ENCODE measurements at regions not wholly inside any gene's neighbourhood (a gene's known extent, or its start where the extent isn't known, plus 50 kb on each side); places are given as distances from the start of the nearest gene placed in this dataset.

DNA sequence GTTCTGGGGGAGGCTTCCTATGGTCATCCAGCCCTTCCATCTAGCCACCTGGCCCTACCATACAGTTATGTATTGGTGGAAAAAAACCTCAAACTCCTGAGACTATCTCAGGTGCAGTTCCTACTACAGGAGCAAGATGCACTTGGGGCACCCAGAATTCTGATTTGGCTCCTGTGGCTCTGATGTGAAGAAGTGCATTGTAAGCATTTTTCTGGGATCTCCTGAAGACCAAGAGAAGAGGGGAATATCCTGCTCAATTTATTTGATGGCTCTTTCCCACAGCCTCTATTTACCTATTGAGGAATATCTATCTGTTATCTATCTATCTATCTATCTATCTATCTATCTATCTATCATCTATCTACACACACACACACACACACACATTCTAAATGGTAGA is 1981.5 kb downstream of the TP53TG3F start:
- H3K4me1 ChIP-seq = no peaks in the 10 kb centered on the region
- H3K4me3 ChIP-seq = no peak overlapping the region
- no peak for DNase-seq
- no peaks in the 10 kb centered on the region for H3K27me3 ChIP-seq (replicated peaks in 1 of 7)
- H3K9me3 ChIP-seq = peaks cover 0 to 74% (median 71%) of the 10 kb centered on the region in 8 donors
- TF ChIP-seq POLR2A (IDR thresholded peaks at IDR 0.05) (no peak), POLR2AphosphoS5 (IDR thresholded peaks at IDR 0.05) (no peak), CTCF (IDR thresholded peaks at IDR 0.05 in 8 of 11, conservative IDR thresholded peaks at IDR 0.05 in 3 of 11) (no peak)
- intact Hi-C loops (cut with DNase I; ENCODE audit: low total_unique reads) = no loop called here
- no peaks in the 10 kb centered on the region for H3K36me3 ChIP-seq
- no peak overlapping the region for H3K27ac ChIP-seq

DNA sequence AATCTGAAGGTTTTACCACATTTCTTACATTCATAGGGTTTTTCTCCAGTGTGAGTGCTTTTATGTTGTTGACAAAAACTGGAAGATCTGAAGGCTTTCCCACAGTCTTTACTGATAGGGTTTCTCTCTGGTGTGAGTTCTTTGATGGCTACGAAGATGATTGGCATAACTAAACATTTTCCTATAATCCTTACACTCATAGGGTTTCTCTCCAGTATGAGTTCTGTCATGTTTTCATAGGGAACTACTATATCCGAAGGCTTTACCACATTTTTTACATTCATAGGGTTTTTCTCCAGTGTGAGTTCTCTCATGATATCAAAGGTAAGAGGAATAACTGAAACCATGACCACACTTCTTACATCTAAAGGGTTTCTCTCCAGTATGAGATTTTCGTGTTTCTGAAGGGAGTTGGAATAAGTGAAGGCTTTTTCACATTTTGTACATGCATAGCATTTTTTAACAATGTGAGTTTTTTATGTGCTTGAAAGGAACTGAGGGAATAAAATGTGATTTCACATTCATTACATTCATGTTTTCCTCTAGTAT is 1987.7 kb downstream of the TP53TG3F start:
- TF ChIP-seq CTCF (IDR thresholded peaks at IDR 0.05 in 8 of 11, conservative IDR thresholded peaks at IDR 0.05 in 3 of 11) (no peak), POLR2A (IDR thresholded peaks at IDR 0.05) (no peak), POLR2AphosphoS5 (IDR thresholded peaks at IDR 0.05) (no peak)
- H3K4me1 ChIP-seq = no peaks in the 10 kb centered on the region
- H3K27me3 ChIP-seq (replicated peaks in 1 of 7) = no peaks in the 10 kb centered on the region
- WGBS, 5 donors = 33 to 44% (median 38%) methylated on average over 3 of the region's 3 CpGs
- no peak overlapping the region for H3K4me3 ChIP-seq
- DNase-seq = no peak
- intact Hi-C loops (cut with DNase I; ENCODE audit: low total_unique reads) = no loop called here
- H3K9me3 ChIP-seq = peaks cover 11 to 99% (median 88%) of the 10 kb centered on the region in 8 donors
- H3K36me3 ChIP-seq = no peaks in the 10 kb centered on the region
- no peak overlapping the region for H3K27ac ChIP-seq

- no peak for DNase-seq
- TF ChIP-seq CTCF (IDR thresholded peaks at IDR 0.05 in 8 of 11, conservative IDR thresholded peaks at IDR 0.05 in 3 of 11) = no peak
- no peak for TF ChIP-seq POLR2AphosphoS5 (IDR thresholded peaks at IDR 0.05)
- no peak for TF ChIP-seq POLR2A (IDR thresholded peaks at IDR 0.05)
- Histone ChIP-seq H3K4me1 (no peaks in the 10 kb centered on the region), H3K27ac (no peak overlapping the region), H3K27me3 (replicated peaks in 1 of 7) (no peaks in the 10 kb centered on the region), H3K4me3 (no peak overlapping the region), H3K9me3 (peaks cover 11 to 99% (median 91%) of the 10 kb centered on the region in 8 donors), H3K36me3 (no peaks in the 10 kb centered on the region)
- 65 to 80% (median 68%) methylated on average over 2 of the region's 2 CpGs for WGBS, 5 donors
- intact Hi-C loops (cut with DNase I; ENCODE audit: low total_unique reads) = no loop called here
These were observed 1990.3 kb downstream of the TP53TG3F start for GRCh38 chr16:35449663-35450062.

- intact Hi-C loops (cut with DNase I; ENCODE audit: low total_unique reads) = no loop called here
These were observed 1991.2 kb downstream of the TP53TG3F start for GRCh38 chr16:35450648-35451047.

More at GRCh38 chr16:35450648-35451047, 1991.2 kb downstream of the TP53TG3F start:
- H3K27ac ChIP-seq = no peak overlapping the region
- H3K9me3 ChIP-seq = peaks cover 11 to 100% (median 88%) of the 10 kb centered on the region in 8 donors
- H3K27me3 ChIP-seq (replicated peaks in 1 of 7) = no peaks in the 10 kb centered on the region
- no peak overlapping the region for H3K4me3 ChIP-seq
- DNase-seq = no peak
- 59 to 88% (median 82%) methylated on average over 2 of the region's 2 CpGs for WGBS, 5 donors
- H3K4me1 ChIP-seq = no peaks in the 10 kb centered on the region
- H3K36me3 ChIP-seq = no peaks in the 10 kb centered on the region
- no peak for TF ChIP-seq CTCF (IDR thresholded peaks at IDR 0.05 in 8 of 11, conservative IDR thresholded peaks at IDR 0.05 in 3 of 11)
- no peak for TF ChIP-seq POLR2AphosphoS5 (IDR thresholded peaks at IDR 0.05)
- no peak for TF ChIP-seq POLR2A (IDR thresholded peaks at IDR 0.05)
